ENCODE measurements at regions not wholly inside any gene's neighbourhood (a gene's known extent, or its start where the extent isn't known, plus 50 kb on each side); places are given as distances from the start of the nearest gene placed in this dataset.

DNA sequence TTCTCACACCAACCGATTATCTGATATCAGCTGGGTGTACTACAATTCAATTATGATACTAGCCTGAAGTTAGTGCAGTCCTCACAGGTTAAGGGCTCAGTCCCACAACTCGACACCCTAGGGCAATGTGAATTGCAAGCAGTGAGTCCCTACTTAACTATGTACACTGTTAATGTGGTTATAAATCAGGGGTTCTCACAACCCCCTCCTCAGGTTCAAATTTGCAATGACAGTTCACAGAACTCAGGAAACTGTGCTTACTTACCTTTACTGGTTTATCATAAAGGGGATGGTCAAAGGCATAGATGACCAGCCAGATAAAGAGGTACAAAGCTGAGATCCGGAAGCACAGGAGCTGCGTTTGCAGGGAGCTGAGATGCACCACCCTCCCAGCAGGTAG is 1379.1 kb upstream of the CDH2 start:
- DNase-seq (ENCODE audit: low read depth in 2 of 2), result no peak

- no peak for DNase-seq (ENCODE audit: low read depth in 2 of 2)
Measured at GRCh38 chr18:29549759-29550158, 1372.8 kb upstream of the CDH2 start.

- DNase-seq (ENCODE audit: low read depth in 2 of 2), result no peak
Measured at GRCh38 chr18:29547626-29548025, 1370.7 kb upstream of the CDH2 start.

- DNase-seq (ENCODE audit: low read depth in 2 of 2), result no peak
Measured at GRCh38 chr18:29540548-29540947, 1363.6 kb upstream of the CDH2 start.

DNA sequence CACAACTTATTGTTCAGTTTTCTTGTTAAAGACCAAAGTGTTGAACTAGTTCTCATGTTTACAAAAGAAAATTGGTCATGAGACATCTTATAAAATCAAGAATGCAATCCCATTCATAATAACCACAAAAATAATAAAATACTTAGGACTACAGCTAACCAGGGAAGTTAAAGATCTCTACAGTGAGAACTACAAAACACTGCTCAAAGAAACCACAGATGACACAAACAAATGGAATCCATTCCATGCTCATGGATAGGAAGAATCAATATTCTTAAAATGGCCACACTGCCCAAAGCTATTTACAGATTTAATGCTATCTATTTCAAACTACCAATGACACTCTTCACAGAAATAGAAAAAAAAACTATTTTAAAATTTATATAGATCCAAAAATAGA is 1354.8 kb upstream of the CDH2 start:
- no peak for DNase-seq (ENCODE audit: low read depth in 2 of 2)

- no peak for DNase-seq (ENCODE audit: low read depth in 2 of 2)
Measured at GRCh38 chr18:29523371-29523770, 1346.4 kb upstream of the CDH2 start.

GRCh38 chr18:29512761-29513160 is 1335.8 kb upstream of the CDH2 start:
- no peak for DNase-seq (ENCODE audit: low read depth in 2 of 2)

- no peak for DNase-seq (ENCODE audit: low read depth in 2 of 2)
Measured at GRCh38 chr18:29512203-29512602, 1335.3 kb upstream of the CDH2 start.

- DNase-seq (ENCODE audit: low read depth in 2 of 2), result peak in 1 of 2 experiments; percentile 6
Measured at GRCh38 chr18:29501952-29502351, 1325.0 kb upstream of the CDH2 start.

DNA sequence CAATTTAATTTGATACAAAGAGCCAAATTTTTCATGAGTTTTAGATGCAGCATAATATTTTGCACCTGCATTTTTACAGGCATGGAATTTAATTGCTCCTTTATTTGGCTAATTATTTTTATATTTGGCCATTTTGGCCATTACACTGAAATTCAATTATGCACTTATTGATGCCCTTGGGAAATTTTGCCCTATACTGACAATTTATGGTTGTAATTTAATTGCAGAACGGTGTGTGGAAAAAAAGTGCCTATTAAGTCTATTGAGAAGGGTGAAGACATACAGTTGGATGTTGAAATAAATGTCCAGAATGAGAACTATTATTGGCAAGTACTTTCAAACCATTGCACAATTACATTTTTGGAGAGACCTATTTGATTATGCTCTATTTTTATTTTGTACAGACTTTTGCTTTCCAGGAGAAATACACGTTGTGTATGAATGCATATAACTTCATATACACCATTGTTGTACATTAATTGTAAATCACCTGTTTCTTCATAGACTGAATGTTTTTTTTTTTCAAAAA is 1319.3 kb upstream of the CDH2 start:
- DNase-seq (ENCODE audit: low read depth in 2 of 2), result no peak

GRCh38 chr18:29494371-29494770 is 1317.4 kb upstream of the CDH2 start:
- DNase-seq (ENCODE audit: low read depth in 2 of 2), result no peak

DNA sequence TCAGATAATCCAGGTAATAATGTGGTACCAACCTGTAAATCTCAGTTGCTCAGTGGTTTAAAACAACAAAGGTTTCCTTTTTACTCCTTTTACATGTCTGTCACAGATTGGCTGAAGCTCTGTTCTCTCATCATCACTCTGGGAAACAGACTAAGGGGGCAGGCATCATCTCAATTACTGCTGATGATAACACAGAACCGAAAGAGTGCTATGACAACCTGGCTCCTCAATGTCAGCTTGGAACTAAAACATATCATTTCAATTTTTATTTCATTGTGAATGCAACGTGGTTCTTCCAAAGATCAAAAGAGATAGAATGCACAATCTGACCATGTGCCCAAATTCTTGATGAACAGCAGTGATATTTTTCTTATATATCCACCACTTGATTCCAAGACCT is 1315.0 kb upstream of the CDH2 start:
- no peak for DNase-seq (ENCODE audit: low read depth in 2 of 2)

GRCh38 chr18:29488617-29489016 is 1311.7 kb upstream of the CDH2 start:
- DNase-seq (ENCODE audit: low read depth in 2 of 2), result no peak

DNA sequence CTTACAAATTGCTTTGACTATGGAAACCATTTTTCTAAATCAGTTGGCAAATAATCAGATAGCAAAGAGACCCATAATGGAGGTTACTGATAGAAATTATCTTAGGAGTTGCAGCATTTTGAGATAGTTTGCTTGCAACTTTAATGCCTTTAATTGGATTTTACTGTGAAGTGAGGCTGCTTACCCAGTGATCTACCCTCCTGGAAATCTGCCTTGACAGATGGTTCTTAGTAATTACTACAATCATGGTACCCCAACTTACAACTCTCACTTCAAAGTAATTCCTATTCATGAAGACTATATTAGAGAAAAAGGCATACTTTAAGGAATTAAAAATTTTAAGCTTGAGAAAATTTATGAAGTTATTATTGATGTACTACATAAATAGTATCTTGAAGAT is 1288.6 kb upstream of the CDH2 start:
- DNase-seq (ENCODE audit: low read depth in 2 of 2), result no peak

- no peak for DNase-seq (ENCODE audit: low read depth in 2 of 2)
Measured at GRCh38 chr18:29459972-29460371, 1283.0 kb upstream of the CDH2 start.

DNA sequence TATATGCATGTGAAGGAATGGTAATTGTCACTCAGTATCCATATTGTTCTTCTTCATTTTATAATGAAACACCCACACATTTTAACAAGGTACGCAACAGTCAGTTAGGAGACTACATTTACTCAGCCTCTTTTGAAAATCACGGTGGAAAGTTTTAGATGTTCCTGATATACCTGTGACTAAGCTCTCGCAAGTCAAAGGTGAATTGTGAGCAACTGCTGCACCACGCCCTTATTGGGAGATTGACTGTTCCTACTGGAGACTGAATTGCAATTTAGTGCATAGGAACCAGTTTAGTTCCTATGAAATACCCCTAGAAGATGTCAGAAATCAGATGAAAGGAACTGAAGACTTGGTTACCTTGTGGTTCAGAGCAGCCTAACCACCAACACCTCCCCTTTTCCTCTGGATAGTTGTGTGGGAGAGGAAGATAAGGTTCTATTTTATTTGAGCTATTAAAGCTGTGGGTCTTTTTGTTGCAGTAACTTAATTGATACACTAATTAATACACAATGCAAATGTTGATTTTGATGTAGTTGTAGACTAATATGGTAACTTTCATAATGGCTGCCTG is 1280.5 kb upstream of the CDH2 start:
- no peak for DNase-seq (ENCODE audit: low read depth in 2 of 2)

GRCh38 chr18:29449424-29449823 is 1272.5 kb upstream of the CDH2 start:
- no peak for DNase-seq (ENCODE audit: low read depth in 2 of 2)

- no peak for DNase-seq (ENCODE audit: low read depth in 2 of 2)
Measured at GRCh38 chr18:29439398-29439797, 1262.5 kb upstream of the CDH2 start.

GRCh38 chr18:29436459-29436858 is 1259.5 kb upstream of the CDH2 start:
- DNase-seq (ENCODE audit: low read depth in 2 of 2), result no peak

GRCh38 chr18:29434650-29435049 is 1257.7 kb upstream of the CDH2 start:
- no peak for DNase-seq (ENCODE audit: low read depth in 2 of 2)

DNA sequence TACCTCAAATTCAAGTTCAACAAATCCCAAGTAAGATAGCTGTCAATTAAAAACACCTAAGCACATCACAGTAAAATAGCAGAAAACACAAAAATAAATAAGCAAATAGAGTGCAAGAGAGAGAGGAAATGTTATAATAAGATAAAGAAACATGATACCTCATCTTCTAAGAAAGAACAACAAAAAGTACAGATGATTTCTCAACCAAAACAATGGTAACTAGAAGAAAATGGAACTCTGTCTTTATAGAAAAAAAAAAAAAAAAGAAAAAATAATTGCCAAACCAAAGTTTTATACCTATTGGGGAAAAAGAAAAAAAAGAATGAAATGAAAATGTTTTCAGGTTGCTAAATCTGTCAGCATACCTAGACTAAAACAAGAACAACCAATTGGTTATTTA is 1253.5 kb upstream of the CDH2 start:
- DNase-seq (ENCODE audit: low read depth in 2 of 2), result no peak

- peak in 1 of 2 experiments; percentile 1 for DNase-seq (ENCODE audit: low read depth in 2 of 2)
Measured at GRCh38 chr18:29418136-29418535, 1241.2 kb upstream of the CDH2 start.

- no peak for DNase-seq (ENCODE audit: low read depth in 2 of 2)
Measured at GRCh38 chr18:29406996-29407395, 1230.1 kb upstream of the CDH2 start.

- DNase-seq (ENCODE audit: low read depth in 2 of 2), result no peak
Measured at GRCh38 chr18:29397536-29397935, 1220.6 kb upstream of the CDH2 start.
